ENCODE measurements at regions not wholly inside any gene's neighbourhood (a gene's known extent, or its start where the extent isn't known, plus 50 kb on each side); places are given as distances from the start of the nearest gene placed in this dataset.
"Not testable (repeated sequence)": the region's sequence is repeated elsewhere in the genome, so short reads cannot be mapped to it uniquely, and the experiment has no call there.

- no peaks in the 10 kb centered on the region for H3K27me3 ChIP-seq (ENCODE audit: insufficient read depth, poor library complexity, severe bottlenecking)
- H3K4me3 ChIP-seq (replicated peaks; ENCODE audit: insufficient read depth, low read length): no peak overlapping the region
- DNase-seq (ENCODE audit: low read depth in 1 of 2, low spot score in 1 of 2): no peak
- no peak overlapping the region for H3K27ac ChIP-seq (replicated peaks)
- TF ChIP-seq REST (IDR thresholded peaks at IDR 0.05; ENCODE audit: insufficient replicate concordance, low read depth) (no peak), GABPA (IDR thresholded peaks at IDR 0.05; ENCODE audit: low read depth) (no peak), SPI1 (IDR thresholded peaks at IDR 0.05; ENCODE audit: borderline replicate concordance, low read depth) (no peak)
- TF ChIP-seq, protein P1, sequence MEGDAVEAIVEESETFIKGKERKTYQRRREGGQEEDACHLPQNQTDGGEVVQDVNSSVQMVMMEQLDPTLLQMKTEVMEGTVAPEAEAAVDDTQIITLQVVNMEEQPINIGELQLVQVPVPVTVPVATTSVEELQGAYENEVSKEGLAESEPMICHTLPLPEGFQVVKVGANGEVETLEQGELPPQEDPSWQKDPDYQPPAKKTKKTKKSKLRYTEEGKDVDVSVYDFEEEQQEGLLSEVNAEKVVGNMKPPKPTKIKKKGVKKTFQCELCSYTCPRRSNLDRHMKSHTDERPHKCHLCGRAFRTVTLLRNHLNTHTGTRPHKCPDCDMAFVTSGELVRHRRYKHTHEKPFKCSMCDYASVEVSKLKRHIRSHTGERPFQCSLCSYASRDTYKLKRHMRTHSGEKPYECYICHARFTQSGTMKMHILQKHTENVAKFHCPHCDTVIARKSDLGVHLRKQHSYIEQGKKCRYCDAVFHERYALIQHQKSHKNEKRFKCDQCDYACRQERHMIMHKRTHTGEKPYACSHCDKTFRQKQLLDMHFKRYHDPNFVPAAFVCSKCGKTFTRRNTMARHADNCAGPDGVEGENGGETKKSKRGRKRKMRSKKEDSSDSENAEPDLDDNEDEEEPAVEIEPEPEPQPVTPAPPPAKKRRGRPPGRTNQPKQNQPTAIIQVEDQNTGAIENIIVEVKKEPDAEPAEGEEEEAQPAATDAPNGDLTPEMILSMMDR (IDR thresholded peaks at IDR 0.05; ENCODE audit: insufficient read depth, low read length): no peak
Measured at GRCh38 chr2:239548451-239548871, 147.6 kb upstream of the HDAC4 start.

GRCh38 chr2:239547140-239547539, 146.3 kb upstream of the HDAC4 start:
- not testable (repeated sequence) for H3K27me3 ChIP-seq (ENCODE audit: insufficient read depth, poor library complexity, severe bottlenecking); H3K27ac ChIP-seq (replicated peaks); DNase-seq (ENCODE audit: low read depth in 1 of 2, low spot score in 1 of 2); H3K4me3 ChIP-seq (replicated peaks; ENCODE audit: insufficient read depth, low read length)

DNA sequence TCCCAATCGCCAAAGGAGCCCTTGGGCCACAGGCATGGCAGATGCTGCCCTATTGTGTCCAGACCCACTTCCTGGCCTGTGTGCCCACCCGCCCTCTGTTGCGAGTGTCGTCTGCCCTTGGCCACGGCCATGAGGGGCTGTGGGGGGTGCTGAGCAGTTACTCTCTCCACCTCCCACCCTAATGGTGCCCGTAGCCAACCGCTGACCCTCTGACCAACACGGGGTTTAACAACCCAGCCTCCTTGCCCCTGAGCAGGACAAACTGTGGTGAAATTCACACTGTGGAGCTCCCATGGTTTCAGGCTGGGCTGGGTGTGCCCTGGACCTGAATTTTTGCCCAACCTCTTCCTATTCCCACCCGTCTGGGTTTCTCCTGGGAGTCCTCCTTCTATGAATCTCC, 145.7 kb upstream of the HDAC4 start:
- Histone ChIP-seq H3K4me3 (replicated peaks; ENCODE audit: insufficient read depth, low read length) (no peak overlapping the region), H3K27ac (replicated peaks) (no peak overlapping the region), H3K27me3 (ENCODE audit: insufficient read depth, poor library complexity, severe bottlenecking) (no peaks in the 10 kb centered on the region)
- no peak for DNase-seq (ENCODE audit: low read depth in 1 of 2, low spot score in 1 of 2)
- TF ChIP-seq REST (IDR thresholded peaks at IDR 0.05; ENCODE audit: insufficient replicate concordance, low read depth): no peak
- no peak for TF ChIP-seq POLR2AphosphoS5 (IDR thresholded peaks at IDR 0.05; ENCODE audit: low read depth)
- TF ChIP-seq, protein P1 (IDR thresholded peaks at IDR 0.05; ENCODE audit: insufficient read depth, low read length): no peak
- TF ChIP-seq GABPA (IDR thresholded peaks at IDR 0.05; ENCODE audit: low read depth): no peak
- TF ChIP-seq SPI1 (IDR thresholded peaks at IDR 0.05; ENCODE audit: borderline replicate concordance, low read depth): no peak

DNA sequence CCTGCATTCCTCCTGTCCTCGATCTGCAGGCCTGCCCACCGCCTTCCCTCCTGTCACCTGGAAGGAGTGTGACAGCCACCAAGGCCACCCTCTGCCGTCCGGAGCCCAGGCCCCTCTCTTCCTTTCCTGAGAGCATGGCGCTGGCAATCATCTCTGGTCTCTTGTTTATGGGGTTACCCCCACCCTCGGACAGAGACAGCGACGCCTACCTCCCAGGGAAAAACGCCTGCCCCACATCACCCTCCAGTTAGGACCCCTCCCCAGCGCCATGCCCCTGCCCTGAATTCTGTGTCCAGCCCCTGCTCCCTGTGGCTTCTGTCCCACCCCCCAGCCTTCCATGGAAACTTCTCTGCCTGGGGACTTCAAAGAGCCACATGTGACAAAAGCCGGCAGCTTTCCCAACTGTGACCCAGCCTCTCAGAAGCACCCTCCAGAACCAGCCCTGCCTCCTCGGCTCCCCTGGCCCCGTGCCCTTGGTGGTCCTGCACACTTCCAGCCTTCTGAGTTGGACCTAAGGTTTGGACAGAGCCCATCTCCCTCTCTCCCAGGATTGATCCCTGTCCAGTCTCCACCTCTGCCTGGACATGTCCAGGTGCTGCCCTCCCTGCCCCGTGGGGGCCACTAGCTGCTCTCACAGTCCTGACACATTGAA, 145.0 kb upstream of the HDAC4 start:
- Histone ChIP-seq H3K4me3 (replicated peaks; ENCODE audit: insufficient read depth, low read length) (no peak overlapping the region), H3K27ac (replicated peaks) (no peak overlapping the region), H3K27me3 (ENCODE audit: insufficient read depth, poor library complexity, severe bottlenecking) (no peaks in the 10 kb centered on the region)
- TF ChIP-seq REST (IDR thresholded peaks at IDR 0.05; ENCODE audit: insufficient replicate concordance, low read depth) (no peak), POLR2AphosphoS5 (IDR thresholded peaks at IDR 0.05; ENCODE audit: low read depth) (no peak), SPI1 (IDR thresholded peaks at IDR 0.05; ENCODE audit: borderline replicate concordance, low read depth) (no peak), GABPA (IDR thresholded peaks at IDR 0.05; ENCODE audit: low read depth) (no peak)
- TF ChIP-seq, protein P1 (IDR thresholded peaks at IDR 0.05; ENCODE audit: insufficient read depth, low read length): no peak
- DNase-seq (ENCODE audit: low read depth in 1 of 2, low spot score in 1 of 2): no peak
